GM21447 (cell line): ENCODE measurements at regions not wholly inside any gene's neighbourhood (a gene's known extent, or its start where the extent isn't known, plus 50 kb on each side); places are given as distances from the start of the nearest gene placed in this dataset.
"Not testable (repeated sequence)": the region's sequence is repeated elsewhere in the genome, so short reads cannot be mapped to it uniquely, and the experiment has no call there.

Experiments used
- ATAC-seq: cut with Tn5 transposase; IDR thresholded peaks from one replicate; pipeline ENCODE4 v1.9.1; 2021; ENCODE audit not compliant: unreplicated experiment

- no peak for ATAC-seq
Measured at GRCh38 chr6:63440057-63440456, 120.3 kb upstream of the LGSN start.

DNA sequence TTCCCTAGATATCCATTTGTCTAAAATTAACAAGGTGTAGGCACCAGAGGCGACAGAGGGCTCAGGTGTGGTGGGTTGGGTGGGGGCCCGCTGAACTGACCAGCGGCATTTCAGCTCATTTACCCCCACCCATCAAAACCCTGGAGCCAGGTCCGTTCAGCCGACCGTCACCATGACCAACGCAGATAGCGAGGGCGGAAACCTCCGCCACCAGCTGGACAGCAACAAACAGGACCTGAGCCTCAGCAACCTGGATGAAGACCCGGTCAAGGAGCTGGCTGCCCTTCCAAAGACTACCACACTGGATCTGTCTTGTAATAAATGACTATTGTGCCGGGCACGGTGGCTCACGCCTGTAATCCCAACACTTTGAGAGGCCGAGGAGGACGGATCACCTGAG, 120.8 kb upstream of the LGSN start:
- no peak for ATAC-seq

- ATAC-seq, result no peak
Measured at GRCh38 chr6:63441266-63441956, 121.6 kb upstream of the LGSN start.

DNA sequence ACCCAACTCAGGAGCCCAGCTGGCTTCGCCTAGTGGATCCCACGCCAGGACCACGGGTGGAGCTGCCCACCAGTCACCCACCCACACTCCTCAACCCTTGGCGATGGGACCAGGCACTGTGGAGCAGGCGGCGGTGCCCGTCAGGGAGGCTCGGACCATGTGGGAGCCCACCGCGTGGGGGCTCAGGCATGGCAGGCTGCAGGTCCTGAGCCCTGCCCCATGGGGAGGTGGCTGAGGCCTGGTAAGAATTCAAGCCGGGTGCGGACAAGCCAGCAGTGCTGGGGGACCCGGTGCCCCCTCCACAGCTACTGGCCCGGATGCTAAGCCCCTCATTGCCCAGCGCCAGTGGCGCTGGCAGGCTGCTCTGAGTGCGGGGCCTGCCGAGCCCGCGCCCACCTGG, 123.1 kb upstream of the LGSN start:
- ATAC-seq, result no peak

GRCh38 chr6:63444768-63445167, 125.0 kb upstream of the LGSN start:
- ATAC-seq, result no peak

GRCh38 chr6:63446405-63446804, 125.9 kb upstream of the LOC128125822 start:
- ATAC-seq, result no peak

DNA sequence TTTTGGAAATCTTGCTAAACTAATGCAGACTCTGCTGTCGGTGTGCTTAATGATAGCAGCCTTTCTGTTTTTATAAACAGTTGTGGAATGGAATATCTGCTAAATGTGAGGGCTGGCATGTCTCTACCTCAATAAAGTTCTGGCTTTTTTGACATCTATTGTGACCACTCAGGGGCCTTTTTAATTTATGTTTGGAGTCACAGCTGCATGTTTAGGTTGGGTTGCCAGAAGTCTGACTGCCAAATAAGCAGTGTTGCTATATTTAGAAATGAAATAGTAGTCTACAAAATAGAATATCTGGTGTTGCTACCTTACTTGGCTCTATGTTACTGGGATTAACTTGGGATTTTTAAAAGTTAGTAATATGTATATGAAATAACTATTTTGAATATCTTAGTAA, 125.1 kb upstream of the LOC128125822 start:
- ATAC-seq, result no peak

- no peak for ATAC-seq
Measured at GRCh38 chr6:63448229-63448628, 124.1 kb upstream of the LOC128125822 start.

DNA sequence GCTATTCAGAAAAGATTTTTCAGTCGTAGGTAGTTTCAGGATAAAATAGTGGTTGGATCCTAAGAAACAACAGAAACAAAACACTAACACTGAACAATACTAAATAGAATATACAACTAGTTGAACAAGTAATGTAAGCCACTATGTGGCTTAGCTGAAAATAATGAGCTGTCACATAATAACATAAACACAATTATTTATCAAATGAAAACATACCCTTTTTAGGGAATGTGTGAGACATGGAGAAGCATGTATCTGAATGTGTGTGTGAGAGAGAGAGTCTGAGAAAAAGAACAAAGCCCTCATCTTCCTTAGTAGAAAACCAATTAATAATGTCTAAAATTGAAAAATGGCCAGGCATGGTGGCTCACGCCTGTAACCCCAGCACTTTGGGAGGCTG, 122.6 kb upstream of the LOC128125822 start:
- no peak for ATAC-seq

DNA sequence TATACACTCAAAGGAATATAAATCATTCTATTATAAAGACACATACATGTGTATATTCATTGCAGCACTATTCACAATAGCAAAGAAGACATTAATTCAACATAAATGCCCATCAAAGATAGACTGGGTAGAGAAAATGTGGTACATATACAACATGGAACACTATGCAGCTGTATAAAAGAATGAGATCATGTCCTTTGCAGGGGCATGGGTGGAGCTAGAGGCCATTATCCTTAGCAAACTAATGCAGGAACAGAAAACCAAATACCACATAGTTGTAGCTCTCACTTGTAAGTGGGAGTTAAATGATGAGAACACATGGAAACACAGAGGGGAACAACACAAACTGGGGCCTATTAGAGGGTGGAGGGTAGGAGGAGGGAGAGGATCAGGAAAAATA, 121.0 kb upstream of the LOC128125822 start:
- no peak for ATAC-seq

GRCh38 chr6:63452125-63452524, 120.2 kb upstream of the LOC128125822 start:
- ATAC-seq, result no peak

DNA sequence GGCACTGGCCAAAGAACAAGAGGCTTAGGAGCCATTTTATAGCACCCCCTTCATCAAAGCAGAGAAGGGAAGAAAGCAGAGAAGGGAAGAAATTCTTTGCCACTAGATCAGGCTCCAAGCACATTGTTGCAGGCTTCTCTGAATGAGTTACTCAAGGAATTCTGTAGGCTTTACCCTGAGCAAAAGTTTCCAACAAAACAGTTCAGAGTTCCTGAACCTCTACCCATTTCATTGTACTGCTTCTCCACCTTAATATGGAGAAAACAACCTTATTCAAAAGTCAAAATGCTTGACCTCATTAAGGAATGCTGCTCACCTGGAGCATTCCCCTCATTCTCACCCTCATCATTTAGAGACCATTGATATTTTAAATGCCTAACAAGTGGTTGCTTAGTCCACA, 115.5 kb upstream of the LOC128125822 start:
- no peak for ATAC-seq

DNA sequence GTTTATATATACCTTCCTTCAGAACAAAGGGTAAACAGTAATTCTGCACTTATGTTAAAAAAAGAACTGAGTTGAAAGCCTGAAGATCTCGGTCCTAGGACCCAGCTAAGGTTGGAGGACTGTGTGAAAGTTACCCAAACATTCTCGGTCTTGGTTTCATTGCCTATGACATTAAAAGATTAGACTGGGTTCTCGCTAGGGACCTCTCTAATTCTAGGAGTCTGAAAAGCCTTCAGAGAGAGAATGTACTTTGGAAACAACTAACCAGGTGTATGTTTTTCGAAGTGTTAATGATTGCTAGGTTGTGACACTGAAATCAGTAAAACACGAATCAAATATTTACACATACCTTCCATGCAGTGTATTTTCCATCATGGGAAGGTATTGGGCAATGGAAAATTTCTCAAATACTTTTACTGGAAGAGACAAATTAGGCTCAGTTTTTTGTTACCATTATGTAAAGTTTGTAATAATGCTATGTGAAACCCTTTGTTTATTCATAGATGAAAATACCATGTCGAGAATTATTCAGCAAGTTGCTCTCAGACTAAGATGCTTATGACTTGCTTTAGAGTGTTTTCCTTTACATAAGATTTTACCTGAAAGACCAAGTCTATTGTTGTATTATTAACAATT, 113.7 kb upstream of the LOC128125822 start:
- ATAC-seq, result no peak

DNA sequence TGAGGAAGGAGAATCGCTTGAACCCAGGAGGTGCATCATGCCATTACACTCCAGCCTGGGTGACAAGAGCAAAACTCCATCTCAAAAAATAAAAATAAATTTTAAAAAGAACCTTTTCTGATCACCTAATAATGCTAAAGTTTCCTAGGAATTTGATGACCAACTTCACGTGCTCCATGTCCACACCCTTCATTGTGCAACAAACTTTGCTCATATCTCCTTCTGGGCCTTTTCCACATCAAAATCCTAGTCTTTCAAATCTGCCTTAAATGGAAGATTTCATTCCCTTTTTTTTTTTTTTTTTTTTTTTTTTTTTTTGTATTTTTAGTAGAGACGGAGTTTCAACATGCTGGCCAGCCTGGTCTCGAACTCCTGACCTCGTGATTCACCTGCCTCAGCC, 112.5 kb upstream of the LOC128125822 start:
- ATAC-seq, result no peak

DNA sequence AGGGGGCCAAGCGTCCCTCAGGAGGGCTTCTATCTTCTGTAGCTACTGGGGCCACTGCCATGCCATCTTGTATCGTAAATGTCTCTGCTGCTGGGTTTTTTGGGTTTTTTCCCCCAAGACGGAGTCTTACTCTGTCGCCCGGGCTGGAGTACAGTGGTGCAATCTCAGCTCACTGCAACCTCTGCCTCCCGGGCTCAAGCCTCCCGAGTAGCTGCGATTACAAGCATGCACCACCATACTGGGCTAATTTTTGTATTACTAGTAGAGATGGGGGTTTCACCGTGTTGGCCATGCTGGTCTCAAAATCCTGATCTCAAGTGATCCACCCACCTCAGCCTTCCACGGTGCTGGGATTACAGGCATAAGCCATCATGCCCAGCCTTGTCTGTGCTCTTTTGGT, 111.3 kb upstream of the LOC128125822 start:
- ATAC-seq, result no peak

DNA sequence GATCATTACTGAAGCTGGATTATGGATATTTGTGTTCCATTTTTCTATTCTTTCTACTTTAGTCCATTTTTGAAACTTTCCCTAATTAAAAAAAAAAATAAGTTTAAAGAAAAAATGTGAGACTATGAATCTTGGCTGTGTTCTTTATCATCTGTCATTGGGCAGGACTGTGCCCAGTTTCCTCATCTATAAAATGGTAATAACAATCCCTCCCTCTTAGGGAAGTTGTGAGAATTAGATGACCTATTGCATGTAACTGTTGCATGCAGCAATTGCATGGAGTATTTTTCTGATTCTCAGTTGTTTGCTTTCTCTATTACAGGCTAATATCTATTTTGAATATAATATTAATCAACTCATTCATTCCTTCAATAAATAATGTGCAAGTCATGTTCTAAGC, 108.2 kb upstream of the LOC128125822 start:
- no peak for ATAC-seq

- no peak for ATAC-seq
Measured at GRCh38 chr6:63465750-63466149, 106.5 kb upstream of the LOC128125822 start.

DNA sequence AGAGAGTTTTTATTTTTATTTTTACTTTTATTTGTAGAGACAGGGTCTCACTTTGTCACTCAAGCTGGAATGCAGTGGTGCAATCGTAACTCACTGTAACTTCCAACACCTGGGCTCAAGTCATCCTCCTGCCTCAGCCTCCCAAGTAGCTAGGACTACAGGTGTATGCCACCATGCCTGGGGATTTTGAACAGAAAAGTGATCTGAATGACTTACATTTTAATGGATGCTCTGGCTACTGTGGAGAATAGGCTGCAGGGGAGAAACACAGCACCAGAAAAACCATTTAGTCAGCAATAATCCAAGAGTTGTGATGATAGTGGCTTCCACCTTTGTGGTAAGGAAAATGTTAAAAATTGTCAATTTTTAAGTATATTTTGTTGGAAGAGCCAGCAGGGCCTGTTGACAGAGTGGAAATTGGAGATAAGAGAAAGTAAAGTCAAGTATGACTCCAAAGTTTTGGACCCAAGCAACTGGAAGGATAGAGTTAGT, 106.0 kb upstream of the LOC128125822 start:
- no peak for ATAC-seq

DNA sequence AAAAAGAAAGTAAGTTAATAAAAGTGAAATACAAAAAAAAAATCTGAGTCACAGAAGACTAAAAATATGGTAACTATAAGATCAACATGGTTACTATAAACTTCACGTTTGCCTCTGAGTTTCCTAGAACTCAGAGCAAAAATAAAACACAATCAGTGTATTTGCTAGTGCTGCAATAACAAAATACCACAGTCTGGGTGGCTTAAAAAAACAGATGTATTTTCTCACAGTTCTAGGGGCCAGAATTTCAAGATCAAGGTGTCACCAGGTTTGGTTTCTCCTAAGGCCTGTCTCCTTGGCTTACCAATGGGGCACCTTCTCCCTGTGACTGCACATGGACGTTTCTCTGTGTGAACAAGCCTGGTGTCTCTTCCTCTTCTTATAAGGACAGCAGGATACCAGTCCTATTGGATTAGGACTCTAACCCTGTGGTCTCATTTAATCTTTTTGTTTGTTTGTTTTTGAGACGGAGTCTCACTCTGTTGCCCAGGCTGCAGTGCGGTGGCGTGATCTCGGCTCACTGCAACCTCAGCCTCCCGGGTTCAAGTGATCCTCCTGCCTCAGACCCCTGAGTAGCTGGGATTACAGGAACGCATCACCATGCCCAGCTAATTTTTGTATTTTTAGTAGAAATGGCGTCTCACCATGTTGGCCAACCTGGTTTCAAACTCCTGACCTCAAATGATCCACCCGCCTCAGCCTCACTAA, 104.9 kb upstream of the LOC128125822 start:
- no peak for ATAC-seq

- not testable (repeated sequence) for ATAC-seq
Measured at GRCh38 chr6:63471145-63471544, 101.1 kb upstream of the LOC128125822 start.

- ATAC-seq, result no peak
Measured at GRCh38 chr6:63471654-63472053, 100.6 kb upstream of the LOC128125822 start.

DNA sequence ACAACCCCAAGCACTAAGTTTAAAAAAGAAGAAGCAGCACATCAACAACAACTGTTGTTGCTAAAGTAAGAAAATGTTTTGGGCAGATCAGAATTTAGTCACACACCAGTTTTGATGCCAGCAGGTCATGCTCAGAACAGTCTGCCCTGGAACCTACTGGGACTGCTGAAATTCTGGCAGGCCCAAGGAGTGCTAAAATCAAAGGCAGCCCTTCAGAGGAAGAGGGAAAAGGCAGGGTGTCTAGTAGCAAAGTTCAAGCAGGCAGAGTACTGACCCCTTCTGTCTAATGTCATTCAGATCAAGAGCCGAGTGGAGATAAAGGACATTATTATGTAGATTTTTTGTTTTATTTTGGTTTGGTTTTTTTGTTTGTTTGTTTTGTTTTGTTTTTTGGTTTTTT, 96.6 kb upstream of the LOC128125822 start:
- ATAC-seq, result no peak
